B cell (primary cell): ENCODE measurements at regions not wholly inside any gene's neighbourhood (a gene's known extent, or its start where the extent isn't known, plus 50 kb on each side); places are given as distances from the start of the nearest gene placed in this dataset.

Experiments used
- ATAC-seq: fragments of 200-7000 bp; cut with Tn5 transposase; one replicate; pipeline ENCODE4 v1.10.0; 2021; ENCODE audit warnings: low read depth, mild to moderate bottlenecking, moderate number of reproducible peaks, moderate library complexity
- CTCF ChIA-PET: fragments of 350-600 bp; sonication (Branson Sonifier 250); formaldehyde crosslinking; loops from one replicate; lab custom pipeline; 2021; ENCODE audit warnings: antibody characterized with exemption, inconsistent platforms; lab: Charles Lee
- POLR2A ChIA-PET: fragments of 350-600 bp; sonication (Branson Sonifier 250); formaldehyde crosslinking; loops from one replicate; lab custom pipeline; 2021; ENCODE audit warnings: antibody characterized with exemption; lab: Charles Lee
- DNase-seq: peaks from one replicate; pipeline ENCODE4 v3.0.0; 2013
- H2AFZ ChIP-seq: 2 replicates; pipeline ENCODE4 v1.6.1; 2012; ENCODE audit warnings: mild to moderate bottlenecking, low read depth, low read length; ENCODE audit not compliant: insufficient read depth, poor library complexity, severe bottlenecking
- H3K27ac ChIP-seq, 2 donors: 1 replicate in 1 of 2; 2 replicates in 1 of 2; pipeline ENCODE4 v1.5.1; 2012 to 2013; ENCODE audit warnings: low read length in 2 of 2, mild to moderate bottlenecking in 2 of 2, moderate library complexity in 1 of 2
- H3K27me3 ChIP-seq, 4 experiments: fragments of 200-600 bp in 1 of 4; sonication (generic) in 1 of 4; replicated peaks in 1 of 4; 1 replicate in 2 of 4; 2 replicates in 2 of 4; pipeline versions ENCODE4 v1.6.1 to v1.7.0; 2013 to 2016; ENCODE audit warnings: low read length in 3 of 4, mild to moderate bottlenecking in 2 of 4, mixed read lengths in 1 of 4, moderate library complexity in 1 of 4; ENCODE audit not compliant: insufficient read depth in 4 of 4, control insufficient read depth in 3 of 4; ENCODE audit errors: control extremely low read depth in 1 of 4
- H3K36me3 ChIP-seq, 2 experiments: replicated peaks in 1 of 2; 1 replicate in 1 of 2; 2 replicates in 1 of 2; pipeline versions ENCODE4 v1.6.1 to v1.7.1; 2013; ENCODE audit warnings: low read length in 1 of 2; ENCODE audit not compliant: insufficient read depth in 2 of 2, control insufficient read depth in 1 of 2; ENCODE audit errors: control extremely low read depth in 1 of 2, extremely low read depth in 1 of 2
- H3K4me1 ChIP-seq, 2 donors: fragments of 200-600 bp in 1 of 2; sonication (generic) in 1 of 2; 1 replicate in 1 of 2; 2 replicates in 1 of 2; pipeline versions ENCODE4 v1.5.1 to v1.6.1; 2013 to 2017; ENCODE audit warnings: low read length in 2 of 2; ENCODE audit not compliant: control insufficient read depth in 2 of 2, insufficient read depth in 2 of 2
- H3K4me2 ChIP-seq: replicated peaks from 2 replicates; pipeline ENCODE3; 2012; ENCODE audit warnings: mild to moderate bottlenecking, low read depth, low read length; ENCODE audit not compliant: poor library complexity, severe bottlenecking
- H3K4me3 ChIP-seq, 5 experiments: fragments of 200-600 bp in 1 of 5; sonication (generic) in 1 of 5; 1 replicate in 3 of 5; 2 replicates in 2 of 5; pipeline versions ENCODE4 v1.5.1 to v1.7.0; 2011 to 2016; ENCODE audit warnings: low read length in 4 of 5, mild to moderate bottlenecking in 4 of 5, low read depth in 2 of 5, control low read depth in 1 of 5, moderate library complexity in 1 of 5; ENCODE audit not compliant: insufficient read depth in 1 of 5; ENCODE audit errors: control extremely low read depth in 1 of 5, extremely low read depth in 1 of 5
- H3K79me2 ChIP-seq: fragments of 200-600 bp; sonication (generic); one replicate; pipeline ENCODE4 v1.6.0; 2016; ENCODE audit warnings: low read length; ENCODE audit not compliant: control insufficient read depth, insufficient read depth
- H3K9ac ChIP-seq: fragments of 200-600 bp; sonication (generic); 2 replicates; pipeline ENCODE4 v1.6.1; 2017; ENCODE audit warnings: mild to moderate bottlenecking, low read length, moderate library complexity
- H3K9me3 ChIP-seq, 3 donors: one replicate each; pipeline versions ENCODE4 v1.6.1 to v1.7.1; 2013; ENCODE audit warnings: low read length in 2 of 3; ENCODE audit not compliant: control insufficient read depth in 2 of 3, insufficient read depth in 1 of 3; ENCODE audit errors: control extremely low read depth in 1 of 3
- H4K20me1 ChIP-seq: 2 replicates; pipeline ENCODE4 v1.6.0; 2012; ENCODE audit warnings: mild to moderate bottlenecking, low read length; ENCODE audit not compliant: insufficient read depth, control insufficient read depth, poor library complexity, severe bottlenecking
- H3K27ac Mint-ChIP-seq: one replicate; pipeline ENCODE4 v1.8.0; 2021; ENCODE audit warnings: mixed read lengths
- H3K27me3 Mint-ChIP-seq: one replicate; pipeline ENCODE4 v1.8.0; 2021; ENCODE audit warnings: mixed read lengths
- H3K4me1 Mint-ChIP-seq: one replicate; pipeline ENCODE4 v1.8.0; 2021; ENCODE audit warnings: mixed read lengths
- H3K4me3 Mint-ChIP-seq: one replicate; pipeline ENCODE4 v1.8.0; 2021; ENCODE audit warnings: mixed read lengths
- H3K9me3 Mint-ChIP-seq: one replicate; pipeline ENCODE4 v1.8.0; 2022; ENCODE audit warnings: mixed read lengths; ENCODE audit not compliant: insufficient read depth
- EZH2 ChIP-seq: IDR thresholded peaks from 2 replicates; pipeline ENCODE4 v1.6.1; 2012; ENCODE audit warnings: borderline replicate concordance, low read depth, mild to moderate bottlenecking, moderate library complexity, low read length; ENCODE audit not compliant: insufficient read depth, poor library complexity, severe bottlenecking
- WGBS: methylation state at CpG from one replicate; pipeline ENCODE4 v1.1.5; 2013; ENCODE audit warnings: missing lambda C conversion rate; ENCODE audit not compliant: insufficient coverage; 5-methylcytosine and 5-hydroxymethylcytosine counted together
- intact Hi-C: fragments of 100-400 bp; cut with micrococcal nuclease; formaldehyde crosslinking; loops from one replicate; pipeline ENCODE4 v1.10.0; 2022
- TF ChIP-seq, protein P1 (sequence below): fragments of 200-600 bp; IDR thresholded peaks from one replicate; pipeline ENCODE4 v1.8.0; 2022; ENCODE audit warnings: antibody characterized with exemption, mild to moderate bottlenecking

DNA sequence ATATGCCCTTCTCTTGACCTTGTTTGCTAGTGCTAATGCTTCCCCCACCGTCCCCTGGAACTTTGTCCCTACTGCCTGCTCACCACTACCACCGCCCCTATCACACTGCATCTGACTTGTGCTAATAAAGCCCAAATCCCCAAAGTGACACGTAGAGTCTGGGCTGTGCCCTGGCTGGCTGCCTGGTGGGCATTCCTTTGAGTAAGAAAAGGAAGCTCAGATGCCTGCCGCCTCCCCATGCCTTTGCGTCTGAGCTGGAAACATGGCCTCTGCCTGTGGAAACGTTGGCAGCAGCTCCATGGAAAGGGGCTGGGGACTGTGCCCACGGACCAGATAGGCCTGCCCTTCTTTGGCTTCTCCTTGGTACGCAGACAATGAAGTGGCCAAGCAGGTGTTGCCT, 138.3 kb downstream of the CYP26A1 start:
- H3K27ac Mint-ChIP-seq, result no peak overlapping the region
- Histone ChIP-seq H4K20me1 (no peaks in the 10 kb centered on the region), H3K4me2 (no peak overlapping the region), H2AFZ (no peak overlapping the region), H3K4me1 (no peaks in the 10 kb centered on the region), H3K79me2 (no peaks in the 10 kb centered on the region), H3K27me3 (no peaks in the 10 kb centered on the region), H3K9me3 (no peaks in the 10 kb centered on the region), H3K27ac (no peak overlapping the region), H3K36me3 (no peaks in the 10 kb centered on the region), H3K9ac (no peak overlapping the region), H3K4me3 (no peak overlapping the region)
- POLR2A ChIA-PET, result no interaction called here
- intact Hi-C loops, result no loop called here
- no peak for ATAC-seq
- H3K4me3 Mint-ChIP-seq, result no peak overlapping the region
- no peak for TF ChIP-seq EZH2
- TF ChIP-seq, protein P1, sequence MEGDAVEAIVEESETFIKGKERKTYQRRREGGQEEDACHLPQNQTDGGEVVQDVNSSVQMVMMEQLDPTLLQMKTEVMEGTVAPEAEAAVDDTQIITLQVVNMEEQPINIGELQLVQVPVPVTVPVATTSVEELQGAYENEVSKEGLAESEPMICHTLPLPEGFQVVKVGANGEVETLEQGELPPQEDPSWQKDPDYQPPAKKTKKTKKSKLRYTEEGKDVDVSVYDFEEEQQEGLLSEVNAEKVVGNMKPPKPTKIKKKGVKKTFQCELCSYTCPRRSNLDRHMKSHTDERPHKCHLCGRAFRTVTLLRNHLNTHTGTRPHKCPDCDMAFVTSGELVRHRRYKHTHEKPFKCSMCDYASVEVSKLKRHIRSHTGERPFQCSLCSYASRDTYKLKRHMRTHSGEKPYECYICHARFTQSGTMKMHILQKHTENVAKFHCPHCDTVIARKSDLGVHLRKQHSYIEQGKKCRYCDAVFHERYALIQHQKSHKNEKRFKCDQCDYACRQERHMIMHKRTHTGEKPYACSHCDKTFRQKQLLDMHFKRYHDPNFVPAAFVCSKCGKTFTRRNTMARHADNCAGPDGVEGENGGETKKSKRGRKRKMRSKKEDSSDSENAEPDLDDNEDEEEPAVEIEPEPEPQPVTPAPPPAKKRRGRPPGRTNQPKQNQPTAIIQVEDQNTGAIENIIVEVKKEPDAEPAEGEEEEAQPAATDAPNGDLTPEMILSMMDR, result no peak
- no peak for DNase-seq
- CTCF ChIA-PET, result no interaction called here
- 87% methylated on average over 8 of the region's 8 CpGs for WGBS
- no peaks in the 10 kb centered on the region for H3K4me1 Mint-ChIP-seq
- no peaks in the 10 kb centered on the region for H3K27me3 Mint-ChIP-seq
- no peaks in the 10 kb centered on the region for H3K9me3 Mint-ChIP-seq

DNA sequence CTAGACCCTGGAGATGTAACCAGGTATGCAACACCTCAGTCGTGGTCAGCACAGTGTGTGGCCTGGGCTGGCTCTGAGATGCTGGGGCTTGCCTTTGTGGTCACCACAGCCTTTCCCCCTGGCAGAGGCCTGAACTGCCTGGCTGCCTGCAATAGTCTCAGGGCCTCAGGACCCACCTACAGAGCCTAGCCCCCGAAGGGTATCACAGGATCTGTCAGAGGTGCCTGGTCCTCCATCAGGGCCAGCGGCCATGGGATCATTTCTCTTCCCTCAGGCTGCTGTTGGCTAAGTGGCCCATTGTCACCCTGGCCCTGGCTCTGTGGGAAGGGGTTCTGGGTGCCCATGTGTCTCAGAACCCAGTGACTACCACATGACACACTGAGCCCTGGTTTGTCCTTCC, 141.6 kb downstream of the CYP26A1 start:
- Mint-ChIP-seq H3K27me3 (peaks cover 12% of the 10 kb centered on the region), H3K4me1 (no peaks in the 10 kb centered on the region), H3K27ac (no peak overlapping the region), H3K9me3 (no peaks in the 10 kb centered on the region), H3K4me3 (no peak overlapping the region)
- H3K27me3 ChIP-seq, result no peaks in the 10 kb centered on the region
- ATAC-seq (no peak), DNase-seq (no peak)
- H3K27ac ChIP-seq, result no peak overlapping the region
- intact Hi-C loops, result no loop called here
- no peaks in the 10 kb centered on the region for H3K79me2 ChIP-seq
- H3K4me1 ChIP-seq, result no peaks in the 10 kb centered on the region
- no peak overlapping the region for H2AFZ ChIP-seq
- WGBS, result 66% methylated on average over 3 of the region's 3 CpGs
- POLR2A ChIA-PET, result no interaction called here
- H3K9me3 ChIP-seq, result no peaks in the 10 kb centered on the region
- TF ChIP-seq, protein P1, result no peak
- no peak for TF ChIP-seq EZH2
- no peak overlapping the region for H3K9ac ChIP-seq
- CTCF ChIA-PET, result no interaction called here
- no peak overlapping the region for H3K4me2 ChIP-seq
- no peaks in the 10 kb centered on the region for H4K20me1 ChIP-seq
- H3K4me3 ChIP-seq, result no peak overlapping the region
- H3K36me3 ChIP-seq, result no peaks in the 10 kb centered on the region
